Hepatocyte (in vitro differentiated cells): ENCODE measurements at regions not wholly inside any gene's neighbourhood (a gene's known extent, or its start where the extent isn't known, plus 50 kb on each side); places are given as distances from the start of the nearest gene placed in this dataset.
"Not testable (repeated sequence)": the region's sequence is repeated elsewhere in the genome, so short reads cannot be mapped to it uniquely, and the experiment has no call there.

Source experiments
- DNase-seq: peaks from one replicate; pipeline ENCODE4 v3.0.0-alpha.2; 2016; ENCODE audit warnings: low spot score
- H2AFZ ChIP-seq: fragments of 200-600 bp; sonication (generic); 2 replicates; pipeline ENCODE4 v1.6.0; 2016; ENCODE audit warnings: antibody characterized with exemption, mild to moderate bottlenecking
- H3K27ac ChIP-seq: fragments of 200-600 bp; sonication (generic); 2 replicates; pipeline ENCODE4 v1.5.1; 2016; ENCODE audit warnings: mild to moderate bottlenecking
- H3K27me3 ChIP-seq: fragments of 200-600 bp; sonication (generic); 2 replicates; pipeline ENCODE4 v1.6.1; 2016
- H3K36me3 ChIP-seq: fragments of 200-600 bp; sonication (generic); replicated peaks from 2 replicates; pipeline ENCODE4 v1.5.1; 2016; ENCODE audit warnings: low read depth; ENCODE audit not compliant: insufficient read depth
- H3K4me1 ChIP-seq: fragments of 200-600 bp; sonication (generic); 2 replicates; pipeline ENCODE4 v1.5.1; 2016; ENCODE audit warnings: mild to moderate bottlenecking, moderate library complexity; ENCODE audit not compliant: insufficient read depth
- H3K4me2 ChIP-seq: fragments of 200-600 bp; sonication (generic); 2 replicates; pipeline ENCODE4 v1.6.0; 2016
- H3K4me3 ChIP-seq: fragments of 200-600 bp; sonication (generic); 2 replicates; pipeline ENCODE4 v1.5.1; 2016; ENCODE audit warnings: mild to moderate bottlenecking
- H3K79me2 ChIP-seq: fragments of 200-600 bp; sonication (generic); 2 replicates; pipeline ENCODE4 v1.6.0; 2017; ENCODE audit warnings: mild to moderate bottlenecking
- H3K9me2 ChIP-seq: fragments of 200-600 bp; sonication (generic); replicated peaks from 2 replicates; pipeline ENCODE4 v1.6.0; 2017; ENCODE audit warnings: mild to moderate bottlenecking; ENCODE audit not compliant: insufficient read depth
- H3K9me3 ChIP-seq: fragments of 200-600 bp; sonication (generic); 2 replicates; pipeline ENCODE4 v1.5.1; 2016; ENCODE audit warnings: low read depth, mild to moderate bottlenecking
- H4K20me1 ChIP-seq: fragments of 200-600 bp; sonication (generic); 2 replicates; pipeline ENCODE4 v1.6.0; 2016; ENCODE audit warnings: mild to moderate bottlenecking; ENCODE audit not compliant: insufficient read depth, poor library complexity, severe bottlenecking
- EZH2 ChIP-seq: fragments of 200-600 bp; sonication (generic); IDR thresholded peaks from 2 replicates; pipeline ENCODE4 v1.6.1; 2016; ENCODE audit warnings: antibody characterized with exemption, mild to moderate bottlenecking, borderline replicate concordance
- EZH2phosphoT487 ChIP-seq: fragments of 200-600 bp; sonication (generic); IDR thresholded peaks from one replicate; pipeline ENCODE4 v1.6.1; 2018; ENCODE audit warnings: antibody characterized with exemption, mild to moderate bottlenecking, low read depth, moderate library complexity; ENCODE audit not compliant: unreplicated experiment, severe bottlenecking
- WGBS: methylation state at CpG from one replicate; pipeline ENCODE4 v1.1.6; 2016; ENCODE audit warnings: low lambda C conversion rate; ENCODE audit errors: missing lambda C conversion rate; 5-methylcytosine and 5-hydroxymethylcytosine counted together
- TF ChIP-seq, protein P1 (sequence below): fragments of 200-600 bp; sonication (generic); IDR thresholded peaks from 2 replicates; pipeline ENCODE4 v1.5.1; 2016; ENCODE audit warnings: antibody characterized with exemption, mild to moderate bottlenecking; ENCODE audit not compliant: poor library complexity

DNA sequence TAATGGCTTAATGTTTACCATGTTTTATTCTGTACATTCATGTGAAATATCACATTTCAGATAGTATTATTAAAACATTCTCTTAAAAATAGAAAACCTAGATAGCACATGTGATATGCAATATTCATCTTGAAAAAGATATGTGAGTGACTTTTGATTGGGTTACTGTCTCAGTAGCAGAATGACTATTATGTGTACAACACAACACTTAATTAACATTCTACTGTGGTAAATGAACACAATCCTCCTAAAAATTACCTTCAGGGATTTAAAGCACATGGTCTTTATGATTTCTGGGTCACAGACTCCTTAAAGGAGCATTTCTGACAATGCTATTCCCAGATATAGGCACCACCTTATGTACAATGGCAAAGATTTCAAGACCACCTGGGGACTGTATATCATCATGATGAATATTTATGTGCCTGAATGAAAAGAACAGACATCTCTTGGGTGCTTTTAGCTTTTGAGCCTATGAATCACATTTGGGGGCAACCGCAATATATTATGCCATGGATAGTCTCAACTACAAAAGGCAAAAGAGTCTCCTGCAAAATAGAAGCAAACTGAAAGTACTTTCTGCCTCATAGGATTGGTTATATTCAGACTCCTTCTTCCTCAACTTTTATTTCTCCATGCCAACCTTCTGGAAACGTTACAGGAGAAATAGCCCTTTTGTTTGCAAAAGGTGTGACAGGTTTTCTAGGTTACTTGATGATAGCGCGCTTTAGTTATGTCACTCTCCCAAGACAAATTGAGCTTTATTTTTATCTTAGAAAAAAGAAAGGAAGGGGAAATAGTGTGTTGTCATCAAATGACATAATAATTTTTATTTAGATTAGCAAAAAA is 259.0 kb downstream of the CALCRL start:
- TF ChIP-seq EZH2phosphoT487 (no peak), EZH2 (no peak)
- TF ChIP-seq, protein P1, sequence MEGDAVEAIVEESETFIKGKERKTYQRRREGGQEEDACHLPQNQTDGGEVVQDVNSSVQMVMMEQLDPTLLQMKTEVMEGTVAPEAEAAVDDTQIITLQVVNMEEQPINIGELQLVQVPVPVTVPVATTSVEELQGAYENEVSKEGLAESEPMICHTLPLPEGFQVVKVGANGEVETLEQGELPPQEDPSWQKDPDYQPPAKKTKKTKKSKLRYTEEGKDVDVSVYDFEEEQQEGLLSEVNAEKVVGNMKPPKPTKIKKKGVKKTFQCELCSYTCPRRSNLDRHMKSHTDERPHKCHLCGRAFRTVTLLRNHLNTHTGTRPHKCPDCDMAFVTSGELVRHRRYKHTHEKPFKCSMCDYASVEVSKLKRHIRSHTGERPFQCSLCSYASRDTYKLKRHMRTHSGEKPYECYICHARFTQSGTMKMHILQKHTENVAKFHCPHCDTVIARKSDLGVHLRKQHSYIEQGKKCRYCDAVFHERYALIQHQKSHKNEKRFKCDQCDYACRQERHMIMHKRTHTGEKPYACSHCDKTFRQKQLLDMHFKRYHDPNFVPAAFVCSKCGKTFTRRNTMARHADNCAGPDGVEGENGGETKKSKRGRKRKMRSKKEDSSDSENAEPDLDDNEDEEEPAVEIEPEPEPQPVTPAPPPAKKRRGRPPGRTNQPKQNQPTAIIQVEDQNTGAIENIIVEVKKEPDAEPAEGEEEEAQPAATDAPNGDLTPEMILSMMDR, result no peak
- Histone ChIP-seq H3K27ac (no peak overlapping the region), H3K9me2 (no peaks in the 10 kb centered on the region), H3K4me3 (no peak overlapping the region), H4K20me1 (no peaks in the 10 kb centered on the region), H3K27me3 (no peaks in the 10 kb centered on the region), H3K4me1 (no peaks in the 10 kb centered on the region), H3K4me2 (no peak overlapping the region), H3K36me3 (no peaks in the 10 kb centered on the region), H2AFZ (no peak overlapping the region), H3K79me2 (no peaks in the 10 kb centered on the region), H3K9me3 (no peaks in the 10 kb centered on the region)
- DNase-seq, result no peak
- WGBS, result 77% methylated on average over 4 of the region's 4 CpGs

DNA sequence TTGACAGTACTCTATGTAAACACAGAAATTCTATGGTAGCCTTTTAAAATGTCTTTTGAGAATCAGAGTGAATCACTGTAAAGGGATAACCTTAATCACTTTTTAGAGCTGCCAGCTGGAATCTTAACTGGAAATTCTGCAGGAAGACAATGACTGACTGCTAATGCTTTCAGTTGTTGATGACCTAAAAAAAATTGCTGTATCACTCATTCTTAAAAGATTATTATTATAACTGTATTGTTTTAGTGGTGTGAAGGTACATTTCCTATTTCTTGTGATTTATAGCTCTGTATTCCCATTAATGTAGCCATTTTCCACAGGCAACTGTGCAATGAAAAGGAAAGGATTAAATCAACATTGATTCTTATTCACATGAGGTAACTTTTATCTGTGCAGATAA is 260.5 kb downstream of the CALCRL start:
- no peaks in the 10 kb centered on the region for H3K9me3 ChIP-seq
- no peaks in the 10 kb centered on the region for H3K9me2 ChIP-seq
- H3K4me2 ChIP-seq, result no peak overlapping the region
- TF ChIP-seq EZH2 (no peak), EZH2phosphoT487 (no peak)
- TF ChIP-seq, protein P1, result no peak
- H3K27me3 ChIP-seq, result no peaks in the 10 kb centered on the region
- no peaks in the 10 kb centered on the region for H3K4me1 ChIP-seq
- no peak for DNase-seq
- H3K79me2 ChIP-seq, result no peaks in the 10 kb centered on the region
- no peak overlapping the region for H2AFZ ChIP-seq
- H4K20me1 ChIP-seq, result no peaks in the 10 kb centered on the region
- no peaks in the 10 kb centered on the region for H3K36me3 ChIP-seq
- no peak overlapping the region for H3K4me3 ChIP-seq
- no peak overlapping the region for H3K27ac ChIP-seq

DNA sequence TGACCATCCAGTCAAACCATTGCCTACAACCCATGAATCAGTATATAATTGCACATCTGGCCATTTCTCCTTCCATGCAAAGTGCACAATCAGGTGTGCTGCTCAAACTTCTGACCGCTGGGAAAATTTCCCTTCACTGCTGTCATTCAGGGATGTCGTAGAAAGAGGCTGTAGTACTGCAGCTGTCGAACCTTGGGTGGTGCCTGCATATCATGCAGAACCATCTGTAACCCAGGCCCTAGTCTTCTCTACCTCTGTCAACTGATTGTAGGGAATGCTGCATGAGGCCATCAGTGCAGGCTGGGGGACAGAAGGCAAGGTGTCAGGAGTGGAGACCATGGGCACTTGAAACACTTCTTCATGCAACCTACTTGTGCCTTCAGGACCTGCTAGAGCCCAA is 267.5 kb downstream of the CALCRL start:
- Histone ChIP-seq H3K79me2 (no peaks in the 10 kb centered on the region), H3K36me3 (no peaks in the 10 kb centered on the region), H3K9me3 (no peaks in the 10 kb centered on the region), H2AFZ (no peak overlapping the region), H3K4me2 (no peak overlapping the region), H3K9me2 (no peaks in the 10 kb centered on the region), H3K4me3 (no peak overlapping the region), H3K4me1 (no peaks in the 10 kb centered on the region), H4K20me1 (no peaks in the 10 kb centered on the region), H3K27me3 (no peaks in the 10 kb centered on the region), H3K27ac (no peak overlapping the region)
- DNase-seq, result no peak
- WGBS, result 88% methylated on average over 3 of the region's 3 CpGs
- TF ChIP-seq EZH2, result no peak
- TF ChIP-seq EZH2phosphoT487, result no peak
- TF ChIP-seq, protein P1, result no peak

DNA sequence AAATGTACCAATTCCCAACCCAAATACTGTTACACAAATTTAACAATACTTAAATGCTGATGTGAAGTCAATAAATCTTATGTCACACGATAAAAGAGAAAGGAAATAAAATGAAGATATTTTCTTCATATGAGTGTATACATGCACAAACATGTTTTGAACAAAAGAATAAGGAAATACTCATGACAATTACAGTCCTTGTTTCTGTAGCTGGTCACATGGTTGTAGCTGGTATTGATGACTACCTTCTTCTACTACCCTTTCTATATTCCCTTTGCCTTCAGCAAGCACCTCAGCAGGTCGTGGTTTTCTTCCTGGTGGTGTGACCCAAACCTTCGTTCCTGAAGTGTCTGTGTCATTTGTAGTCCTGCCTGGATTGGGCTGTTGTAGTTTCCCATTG is 269.2 kb downstream of the CALCRL start:
- H3K36me3 ChIP-seq, H4K20me1 ChIP-seq, H3K4me3 ChIP-seq, H2AFZ ChIP-seq, H3K4me2 ChIP-seq, H3K9me2 ChIP-seq, H3K4me1 ChIP-seq, H3K9me3 ChIP-seq, DNase-seq, H3K79me2 ChIP-seq, H3K27me3 ChIP-seq, H3K27ac ChIP-seq: not testable (repeated sequence)
- WGBS, result 81% methylated on average over 3 of the region's 3 CpGs
